Upper lobe of right lung (tissue), 1 donor: ENCODE measurements at regions not wholly inside any gene's neighbourhood (a gene's known extent, or its start where the extent isn't known, plus 50 kb on each side); places are given as distances from the start of the nearest gene placed in this dataset.
"Not testable (repeated sequence)": the region's sequence is repeated elsewhere in the genome, so short reads cannot be mapped to it uniquely, and the experiment has no call there.

Source experiments
- ATAC-seq: fragments of 200-7000 bp; cut with Tn5 transposase; one replicate; pipeline ENCODE4 v1.9.1; 2020; ENCODE audit warnings: mild to moderate bottlenecking, moderate library complexity
- DNase-seq: peaks from one replicate; pipeline ENCODE4 v3.0.0-alpha.2; 2020
- H3K27ac ChIP-seq: fragments of 200-600 bp; one replicate; pipeline ENCODE4 v1.8.0; 2022
- H3K27me3 ChIP-seq: fragments of 200-600 bp; one replicate; pipeline ENCODE4 v1.8.0; 2022; ENCODE audit warnings: mild to moderate bottlenecking
- H3K36me3 ChIP-seq: fragments of 200-600 bp; one replicate; pipeline ENCODE4 v1.8.0; 2022
- H3K4me1 ChIP-seq: fragments of 200-600 bp; one replicate; pipeline ENCODE4 v1.8.0; 2022
- H3K4me3 ChIP-seq: fragments of 200-600 bp; one replicate; pipeline ENCODE4 v1.8.0; 2022; ENCODE audit warnings: mild to moderate bottlenecking
- H3K9me3 ChIP-seq: fragments of 200-600 bp; one replicate; pipeline ENCODE4 v1.8.0; 2022
- CTCF ChIP-seq: fragments of 200-600 bp; IDR thresholded peaks from one replicate; pipeline ENCODE4 v1.8.0; 2022; ENCODE audit warnings: antibody characterized with exemption
- intact Hi-C: fragments of 100-400 bp; cut with DNase I; formaldehyde crosslinking; loops from one replicate; pipeline ENCODE4 v1.11.0; 2022
- donor health status: DM: no; HTN: yes; CAD: no; lungs with severe emphysema.

DNA sequence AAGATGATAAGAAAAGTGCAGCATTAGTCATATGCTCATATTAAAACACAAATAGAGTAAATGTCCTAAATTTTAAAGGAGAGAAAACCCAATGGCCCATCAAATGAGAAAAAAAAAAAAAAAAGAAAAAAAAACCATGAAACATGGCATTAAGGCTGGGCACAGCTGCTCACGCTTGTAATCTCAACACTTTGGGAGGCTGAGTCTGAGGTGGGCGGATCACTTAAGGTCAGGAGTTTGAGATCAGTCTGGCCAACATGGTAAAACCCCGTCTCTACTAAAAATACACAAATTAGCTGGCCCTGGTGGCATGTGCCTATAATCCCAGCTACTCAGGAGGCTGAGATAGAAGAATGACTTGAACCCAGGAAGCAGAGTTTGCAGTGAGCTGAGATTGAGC lies 515.5 kb upstream of the ANO3 start:
- no peak for TF ChIP-seq CTCF
- DNase-seq (no peak), ATAC-seq (no peak)
- intact Hi-C loops: no loop called here
- H3K4me1 ChIP-seq: no peaks in the 10 kb centered on the region
- H3K36me3 ChIP-seq: no peaks in the 10 kb centered on the region
- no peak overlapping the region for H3K27ac ChIP-seq
- H3K9me3 ChIP-seq: no peaks in the 10 kb centered on the region
- no peak overlapping the region for H3K4me3 ChIP-seq
- no peaks in the 10 kb centered on the region for H3K27me3 ChIP-seq

GRCh38 chr11:25824688-25825087 lies 507.2 kb upstream of the ANO3 start:
- H3K4me3 ChIP-seq: no peak overlapping the region
- H3K36me3 ChIP-seq: no peaks in the 10 kb centered on the region
- DNase-seq (no peak), ATAC-seq (no peak)
- H3K27ac ChIP-seq: no peak overlapping the region
- intact Hi-C loops: no loop called here
- no peaks in the 10 kb centered on the region for H3K4me1 ChIP-seq
- TF ChIP-seq CTCF: no peak
- no peaks in the 10 kb centered on the region for H3K27me3 ChIP-seq
- H3K9me3 ChIP-seq: no peaks in the 10 kb centered on the region

DNA sequence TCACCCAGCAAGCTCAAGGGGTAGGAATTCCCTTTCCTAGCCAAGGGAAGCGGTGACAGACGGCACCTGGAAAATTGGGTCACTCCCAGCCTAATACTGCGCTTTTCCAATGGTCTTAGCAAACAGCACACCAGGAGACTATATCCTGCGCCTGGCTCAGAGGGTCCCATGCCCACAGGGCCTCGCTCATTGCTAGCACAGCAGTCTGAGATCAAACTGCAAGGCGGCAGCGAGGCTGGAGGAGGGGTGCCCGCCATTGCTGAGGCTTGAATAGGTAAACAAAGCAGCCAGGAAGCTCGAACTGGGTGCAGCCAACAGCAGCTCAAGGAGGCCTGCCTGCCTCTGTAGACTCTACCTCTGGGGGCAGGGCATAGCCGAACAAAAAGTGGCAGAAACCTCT lies 500.4 kb upstream of the ANO3 start:
- intact Hi-C loops, H3K9me3 ChIP-seq, H3K27ac ChIP-seq, H3K4me1 ChIP-seq, ATAC-seq, H3K36me3 ChIP-seq, H3K27me3 ChIP-seq, H3K4me3 ChIP-seq, DNase-seq: not testable (repeated sequence)

DNA sequence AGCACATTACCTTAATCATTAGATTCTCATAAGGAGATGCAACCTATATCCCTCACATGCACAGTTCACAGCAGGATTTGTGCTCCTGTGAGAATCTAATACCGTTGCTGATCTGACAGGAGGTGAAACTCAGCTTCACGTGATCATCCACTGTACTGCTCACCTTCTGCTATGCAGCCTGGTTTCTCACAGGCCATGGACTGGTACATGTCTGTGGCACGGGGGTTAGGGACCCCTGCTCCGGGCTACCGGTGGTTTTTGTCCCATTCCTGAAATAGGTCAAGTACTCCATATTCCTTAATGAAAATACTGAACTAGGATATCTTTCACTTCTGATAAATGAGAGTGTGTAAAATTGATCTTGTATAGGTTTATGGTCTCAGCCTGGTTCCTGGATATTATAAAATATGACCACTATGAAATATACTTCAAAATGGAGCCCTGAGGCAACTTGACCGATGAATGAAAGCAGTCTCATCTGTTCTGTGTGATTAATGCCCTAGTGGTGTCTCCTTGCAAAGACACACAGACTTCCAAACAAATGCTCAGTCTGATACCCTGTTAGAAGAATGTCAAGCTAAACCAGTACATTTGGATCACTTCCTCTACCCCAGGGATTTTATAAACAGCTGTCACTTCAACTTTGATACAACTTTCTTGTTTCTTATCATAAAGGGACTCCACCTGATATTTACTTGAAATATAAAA lies 492.9 kb upstream of the ANO3 start:
- Histone ChIP-seq H3K27ac (no peak overlapping the region), H3K9me3 (no peaks in the 10 kb centered on the region), H3K4me3 (no peak overlapping the region), H3K36me3 (no peaks in the 10 kb centered on the region), H3K27me3 (no peaks in the 10 kb centered on the region), H3K4me1 (no peaks in the 10 kb centered on the region)
- ATAC-seq (no peak), DNase-seq (no peak)
- TF ChIP-seq CTCF: no peak
- intact Hi-C loops: no loop called here

- Histone ChIP-seq H3K36me3 (no peaks in the 10 kb centered on the region), H3K27ac (no peak overlapping the region), H3K4me1 (no peaks in the 10 kb centered on the region), H3K9me3 (no peaks in the 10 kb centered on the region), H3K27me3 (no peaks in the 10 kb centered on the region), H3K4me3 (no peak overlapping the region)
- TF ChIP-seq CTCF: no peak
- DNase-seq (no peak), ATAC-seq (no peak)
- intact Hi-C loops: no loop called here
These were observed 487.1 kb upstream of the ANO3 start for GRCh38 chr11:25844811-25845210.

DNA sequence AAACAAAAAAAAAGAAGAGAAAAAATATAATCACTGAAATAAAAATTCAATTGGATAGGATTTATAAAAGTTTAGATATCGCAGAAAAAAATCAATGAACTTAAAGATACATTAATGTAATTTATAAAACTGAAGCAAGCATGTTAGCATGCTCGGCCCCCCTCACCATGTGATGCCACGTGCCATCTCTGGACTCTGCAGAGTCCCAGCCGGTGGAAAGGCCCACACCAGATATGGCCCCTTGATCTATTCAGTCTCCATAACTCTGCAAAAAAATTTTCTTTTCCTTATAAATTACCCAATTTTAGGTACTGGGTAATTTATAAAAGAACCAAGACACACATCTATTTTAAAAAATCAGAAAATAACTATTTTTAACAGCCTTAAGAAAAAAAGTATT lies 476.0 kb upstream of the ANO3 start:
- Histone ChIP-seq H3K36me3 (no peaks in the 10 kb centered on the region), H3K9me3 (no peaks in the 10 kb centered on the region), H3K27me3 (no peaks in the 10 kb centered on the region), H3K4me1 (no peaks in the 10 kb centered on the region), H3K27ac (no peak overlapping the region), H3K4me3 (no peak overlapping the region)
- ATAC-seq (no peak), DNase-seq (no peak)
- TF ChIP-seq CTCF: no peak
- intact Hi-C loops: no loop called here
